Peyer's patch (tissue), 4 donors: ENCODE measurements at regions not wholly inside any gene's neighbourhood (a gene's known extent, or its start where the extent isn't known, plus 50 kb on each side); places are given as distances from the start of the nearest gene placed in this dataset.

Source experiments
- POLR2A ChIP-seq, 2 donors: fragments of 450-650 bp; IDR thresholded peaks; one replicate each; pipeline ENCODE4 v1.5.1; 2017; ENCODE audit warnings: antibody characterized with exemption in 2 of 2, mild to moderate bottlenecking in 2 of 2, moderate library complexity in 2 of 2
- TF ChIP-seq, protein P1 (sequence below), 6 experiments: fragments of 450-650 bp in 4 of 6; fragments of 200-600 bp in 2 of 6; sonication (generic) in 1 of 6; IDR thresholded peaks; one replicate each; pipeline ENCODE4 v1.5.1; 2017 to 2019; ENCODE audit warnings: antibody characterized with exemption in 6 of 6, mild to moderate bottlenecking in 3 of 6, moderate library complexity in 1 of 6

DNA sequence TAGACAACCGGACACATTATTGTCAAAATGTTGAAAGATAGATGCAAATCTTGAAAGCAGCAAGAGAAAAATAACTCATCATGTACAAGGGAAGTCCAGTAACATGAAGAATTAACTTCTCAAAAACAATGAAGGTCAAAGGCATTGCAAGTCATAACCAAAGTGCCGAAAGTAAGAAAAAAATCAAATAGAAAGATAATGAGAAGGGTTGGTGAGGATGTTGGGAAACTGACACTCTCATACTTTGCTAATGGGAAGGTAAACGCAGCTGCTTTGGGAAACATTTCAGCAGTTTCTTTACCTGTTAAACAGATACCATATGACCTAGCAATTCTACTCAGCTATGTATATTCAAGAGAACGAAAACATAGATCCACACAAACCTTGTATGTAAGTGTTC is 303.0 kb downstream of the ARL4A start:
- TF ChIP-seq, protein P1, sequence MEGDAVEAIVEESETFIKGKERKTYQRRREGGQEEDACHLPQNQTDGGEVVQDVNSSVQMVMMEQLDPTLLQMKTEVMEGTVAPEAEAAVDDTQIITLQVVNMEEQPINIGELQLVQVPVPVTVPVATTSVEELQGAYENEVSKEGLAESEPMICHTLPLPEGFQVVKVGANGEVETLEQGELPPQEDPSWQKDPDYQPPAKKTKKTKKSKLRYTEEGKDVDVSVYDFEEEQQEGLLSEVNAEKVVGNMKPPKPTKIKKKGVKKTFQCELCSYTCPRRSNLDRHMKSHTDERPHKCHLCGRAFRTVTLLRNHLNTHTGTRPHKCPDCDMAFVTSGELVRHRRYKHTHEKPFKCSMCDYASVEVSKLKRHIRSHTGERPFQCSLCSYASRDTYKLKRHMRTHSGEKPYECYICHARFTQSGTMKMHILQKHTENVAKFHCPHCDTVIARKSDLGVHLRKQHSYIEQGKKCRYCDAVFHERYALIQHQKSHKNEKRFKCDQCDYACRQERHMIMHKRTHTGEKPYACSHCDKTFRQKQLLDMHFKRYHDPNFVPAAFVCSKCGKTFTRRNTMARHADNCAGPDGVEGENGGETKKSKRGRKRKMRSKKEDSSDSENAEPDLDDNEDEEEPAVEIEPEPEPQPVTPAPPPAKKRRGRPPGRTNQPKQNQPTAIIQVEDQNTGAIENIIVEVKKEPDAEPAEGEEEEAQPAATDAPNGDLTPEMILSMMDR (IDR thresholded peaks at IDR 0.05): no peak
- TF ChIP-seq POLR2A (IDR thresholded peaks at IDR 0.05): no peak
